Fibroblast of peridontal ligament (primary cell): ENCODE measurements at regions not wholly inside any gene's neighbourhood (a gene's known extent, or its start where the extent isn't known, plus 50 kb on each side); places are given as distances from the start of the nearest gene placed in this dataset.
"Not testable (repeated sequence)": the region's sequence is repeated elsewhere in the genome, so short reads cannot be mapped to it uniquely, and the experiment has no call there.

Experiments
- DNase-seq: peaks from one replicate; pipeline ENCODE4 v3.0.0-alpha.2; 2010; ENCODE audit errors: extremely low read depth

DNA sequence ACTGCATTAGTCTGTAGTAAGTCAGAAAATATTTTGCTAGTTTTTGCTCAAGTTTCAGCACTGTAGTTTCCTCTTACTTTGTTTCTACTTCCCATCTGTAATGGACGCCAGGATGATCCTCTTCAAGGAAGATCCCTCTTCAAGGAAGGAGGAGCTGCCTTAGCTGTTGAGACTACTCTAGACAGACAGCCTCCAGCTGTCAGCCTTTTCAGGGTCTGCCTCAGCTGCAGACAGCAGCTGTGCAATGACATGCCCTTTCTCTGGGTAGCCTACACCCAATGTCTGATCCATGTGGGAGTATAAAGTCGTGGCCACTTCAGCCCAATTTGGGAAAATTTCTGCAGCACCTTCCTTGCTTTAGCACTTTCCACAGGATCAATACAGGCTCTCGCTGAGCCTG lies 281.0 kb upstream of the MAOA start:
- no peak for DNase-seq

- no peak for DNase-seq
Measured at GRCh38 chrX:43380704-43381103, 275.4 kb upstream of the MAOA start.

DNA sequence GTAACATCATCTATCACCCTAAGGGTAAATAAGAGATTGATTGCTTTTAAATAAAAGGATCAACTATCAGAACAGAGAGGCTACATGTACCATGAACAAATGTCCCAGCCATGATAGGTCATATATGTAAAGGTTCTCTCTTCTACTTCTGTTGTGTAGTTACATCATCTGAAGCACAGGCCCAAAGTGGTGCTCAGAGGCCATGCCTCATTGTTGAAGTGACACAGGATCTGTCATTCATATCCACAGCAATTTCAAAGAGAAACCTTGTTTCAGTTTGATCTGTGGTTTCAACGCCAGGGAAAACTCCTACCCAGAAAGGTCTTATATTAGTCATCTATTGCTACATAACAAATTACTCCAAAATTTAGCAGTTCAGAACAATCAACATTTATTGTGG lies 269.2 kb upstream of the MAOA start:
- no peak for DNase-seq

DNA sequence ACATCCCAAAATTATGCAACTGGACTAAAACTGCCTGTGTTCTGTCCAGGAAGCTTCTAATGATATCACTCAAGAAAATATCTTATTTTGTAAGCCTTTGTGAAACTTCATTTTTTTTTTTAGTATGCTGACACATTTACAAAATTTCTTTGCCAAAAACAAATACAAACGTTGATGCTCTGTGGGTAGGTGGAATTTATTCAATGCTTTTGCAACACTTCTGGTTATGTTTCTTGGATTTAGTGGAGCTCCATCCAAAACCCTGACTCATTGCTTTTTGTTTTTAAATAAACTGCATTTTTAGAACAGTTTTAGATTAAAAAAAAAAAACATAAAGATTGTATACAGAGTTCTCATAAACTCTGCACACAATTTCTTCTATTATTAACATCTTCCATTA lies 250.9 kb upstream of the MAOA start:
- DNase-seq, result no peak

- DNase-seq, result no peak
Measured at GRCh38 chrX:43423876-43424275, 232.2 kb upstream of the MAOA start.

DNA sequence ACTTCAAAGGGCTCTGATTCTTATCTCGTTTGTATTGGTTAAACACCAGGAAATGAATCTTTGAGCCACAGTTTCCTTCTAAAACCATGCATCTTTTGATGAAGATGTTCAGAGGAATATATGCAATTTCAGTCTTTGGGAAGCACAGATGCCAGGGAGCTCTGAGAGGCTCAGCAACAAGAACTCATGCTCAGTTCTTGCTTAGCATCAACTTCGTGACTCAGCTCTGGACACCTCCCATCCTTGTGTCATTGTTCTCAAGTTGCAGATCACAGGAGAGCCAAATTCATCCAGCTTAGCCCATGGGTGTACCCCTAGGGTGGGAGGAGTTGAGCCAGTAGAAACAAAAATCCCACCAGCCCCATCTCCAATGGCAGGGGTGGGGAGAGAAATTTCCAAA lies 219.6 kb upstream of the MAOA start:
- DNase-seq, result no peak

DNA sequence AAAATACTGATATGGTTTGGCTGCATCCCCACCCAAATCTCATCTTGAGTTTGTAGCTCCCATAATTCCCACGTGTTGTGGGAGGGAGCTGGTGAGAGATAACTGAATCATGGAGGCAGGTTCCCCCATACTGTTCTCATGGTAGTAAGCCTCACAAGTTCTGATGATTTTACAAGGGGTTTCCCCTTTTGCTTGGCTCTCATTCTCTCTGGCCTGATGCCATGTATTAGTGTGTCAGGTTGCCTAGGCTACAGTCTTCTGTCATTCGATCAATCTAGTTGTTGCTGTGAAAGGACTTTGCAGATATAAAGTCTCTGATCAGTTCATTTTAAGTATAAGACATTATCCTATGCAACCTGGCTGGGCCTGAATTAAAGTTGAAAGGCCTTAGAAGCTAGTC lies 209.3 kb upstream of the MAOA start:
- DNase-seq, result no peak

DNA sequence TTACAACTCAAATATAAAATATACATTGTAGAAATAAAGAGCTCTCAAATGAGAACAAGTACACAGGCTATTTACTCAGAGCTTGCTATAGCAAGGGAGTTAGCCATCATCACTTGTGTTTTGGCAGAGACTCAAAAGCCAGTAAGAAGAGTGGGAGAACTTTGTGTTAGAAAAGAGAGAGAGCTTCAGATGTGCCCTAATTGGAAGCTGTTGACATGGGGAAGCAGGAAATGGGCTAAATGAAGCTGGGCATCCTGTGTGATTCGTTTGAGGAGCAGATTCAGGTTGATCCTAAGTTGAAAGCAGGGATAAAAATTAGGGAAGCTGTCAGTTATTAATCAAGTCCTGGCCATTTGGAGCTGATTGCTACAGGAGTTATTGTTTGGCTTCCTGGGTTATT lies 207.4 kb upstream of the MAOA start:
- no peak for DNase-seq

DNA sequence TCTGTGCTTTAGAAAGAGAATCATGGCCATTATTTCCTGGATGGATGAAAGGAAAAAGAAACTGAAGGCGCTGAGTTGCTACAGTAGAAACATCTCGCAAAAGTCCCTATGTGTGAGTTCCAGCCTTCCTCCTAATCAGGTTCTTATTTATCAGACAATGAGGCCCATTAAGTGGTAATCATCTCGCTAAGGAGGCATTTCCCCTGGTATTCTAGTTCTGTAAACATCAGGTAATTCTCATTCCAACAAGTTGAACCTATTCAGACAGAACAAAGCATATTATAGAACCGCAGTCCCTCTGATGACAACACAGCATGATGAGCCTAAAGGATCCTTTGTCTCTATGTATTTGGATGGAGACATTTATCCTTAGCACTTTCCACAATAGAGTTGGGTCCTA lies 205.7 kb upstream of the MAOA start:
- no peak for DNase-seq

DNA sequence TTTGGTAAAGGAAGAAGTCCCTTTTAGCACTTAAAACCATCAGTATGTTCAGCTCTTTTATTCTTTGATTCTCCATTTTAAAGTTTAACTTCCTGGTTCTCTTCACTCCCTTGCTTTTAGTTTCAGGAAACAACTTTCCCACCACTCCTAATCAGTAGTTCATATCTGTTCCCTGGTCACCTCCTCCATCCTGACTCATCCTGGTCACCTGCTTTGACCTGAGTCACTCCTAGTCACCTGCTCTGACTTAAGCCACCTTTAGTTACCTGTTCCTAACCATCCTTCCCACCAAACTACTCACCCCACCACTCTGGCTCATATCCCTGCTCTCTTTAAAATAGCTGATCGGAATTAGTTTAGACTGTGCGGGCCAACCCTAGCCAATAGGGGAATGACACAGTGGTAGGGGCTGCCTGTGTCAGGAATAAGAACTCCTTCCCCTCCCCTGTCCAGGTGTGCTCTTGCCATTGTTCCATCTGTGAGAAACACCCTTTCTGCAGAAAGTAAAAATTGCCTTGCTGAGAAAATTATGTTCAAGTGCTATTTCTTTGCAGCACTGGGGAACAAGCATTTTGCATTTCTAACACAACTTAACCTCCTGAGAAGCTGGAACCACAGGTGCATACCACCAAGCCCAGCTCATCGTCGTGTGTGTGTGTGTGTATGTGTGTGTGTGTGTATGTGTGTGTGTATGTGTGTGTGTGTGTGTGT lies 204.0 kb upstream of the MAOA start:
- not testable (repeated sequence) for DNase-seq

GRCh38 chrX:43456063-43456462 lies 200.0 kb upstream of the MAOA start:
- no peak for DNase-seq

- DNase-seq, result no peak
Measured at GRCh38 chrX:43456906-43457305, 199.2 kb upstream of the MAOA start.

DNA sequence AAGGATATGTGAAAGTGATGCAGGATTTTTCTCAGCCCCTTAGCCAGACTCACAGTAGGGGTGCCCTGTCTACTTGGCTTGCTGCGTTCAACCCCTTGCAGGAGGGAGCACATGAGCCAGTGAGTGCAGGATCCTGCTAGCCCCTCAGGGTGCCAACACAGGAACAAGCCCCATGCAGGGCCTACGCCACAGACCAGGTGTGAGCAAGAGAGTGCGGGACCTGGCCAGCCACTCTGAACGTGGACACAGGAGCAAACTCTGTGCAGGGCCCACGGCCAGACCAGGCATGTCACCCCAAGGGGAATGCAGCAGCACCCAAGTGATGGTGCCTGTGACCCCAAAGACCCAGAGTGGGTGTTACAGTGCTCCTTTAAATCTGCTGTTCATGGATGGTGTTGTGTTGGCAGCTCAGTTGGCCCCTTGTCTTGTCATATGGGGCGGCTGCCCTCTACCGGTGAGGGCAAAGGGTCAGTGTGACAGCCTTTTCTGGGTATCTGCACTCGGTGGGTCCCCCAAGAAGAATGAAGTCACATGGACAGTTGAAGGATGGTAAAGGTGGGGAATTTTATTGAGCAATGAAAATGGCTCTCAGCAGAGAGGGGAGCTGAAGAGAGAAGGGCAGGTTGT lies 188.4 kb upstream of the MAOA start:
- DNase-seq, result no peak

DNA sequence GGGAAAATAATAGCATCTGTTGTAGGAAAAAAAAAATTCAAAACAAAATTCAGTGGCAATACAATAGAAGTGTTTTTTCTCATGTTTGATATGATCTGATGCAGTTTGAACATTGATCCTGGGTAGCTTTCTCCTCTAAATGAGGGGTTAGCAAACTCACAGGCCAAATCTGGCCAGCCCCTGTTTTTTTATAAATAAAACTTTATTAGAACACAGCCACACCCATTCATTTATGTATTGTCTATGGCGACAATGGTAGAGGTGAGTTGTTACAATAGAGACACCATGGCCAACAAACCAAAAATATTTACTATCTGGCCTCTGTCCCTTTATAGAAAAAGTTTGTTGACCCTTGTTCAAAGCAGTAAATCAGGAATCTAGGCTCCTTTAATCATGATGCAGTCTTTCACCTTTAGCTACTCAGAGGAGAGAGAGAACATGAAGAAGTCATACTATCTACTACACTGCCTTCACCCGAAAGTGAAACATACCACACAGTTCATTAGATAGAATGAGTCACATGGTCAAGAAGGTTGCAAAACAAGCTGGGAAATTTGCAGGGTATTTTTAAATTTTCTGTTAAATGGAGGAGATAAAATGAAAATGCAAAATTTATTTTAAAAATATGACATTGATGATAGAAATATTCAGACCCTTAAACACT lies 186.6 kb upstream of the MAOA start:
- no peak for DNase-seq

- no peak for DNase-seq
Measured at GRCh38 chrX:43474321-43474720, 181.8 kb upstream of the MAOA start.

- no peak for DNase-seq
Measured at GRCh38 chrX:43479070-43479469, 177.0 kb upstream of the MAOA start.

- DNase-seq, result no peak
Measured at GRCh38 chrX:43479850-43480249, 176.2 kb upstream of the MAOA start.

GRCh38 chrX:43481576-43481975 lies 174.5 kb upstream of the MAOA start:
- DNase-seq, result no peak

- DNase-seq, result no peak
Measured at GRCh38 chrX:43493756-43494155, 162.3 kb upstream of the MAOA start.

GRCh38 chrX:43500246-43500645 lies 155.9 kb upstream of the MAOA start:
- DNase-seq, result no peak

DNA sequence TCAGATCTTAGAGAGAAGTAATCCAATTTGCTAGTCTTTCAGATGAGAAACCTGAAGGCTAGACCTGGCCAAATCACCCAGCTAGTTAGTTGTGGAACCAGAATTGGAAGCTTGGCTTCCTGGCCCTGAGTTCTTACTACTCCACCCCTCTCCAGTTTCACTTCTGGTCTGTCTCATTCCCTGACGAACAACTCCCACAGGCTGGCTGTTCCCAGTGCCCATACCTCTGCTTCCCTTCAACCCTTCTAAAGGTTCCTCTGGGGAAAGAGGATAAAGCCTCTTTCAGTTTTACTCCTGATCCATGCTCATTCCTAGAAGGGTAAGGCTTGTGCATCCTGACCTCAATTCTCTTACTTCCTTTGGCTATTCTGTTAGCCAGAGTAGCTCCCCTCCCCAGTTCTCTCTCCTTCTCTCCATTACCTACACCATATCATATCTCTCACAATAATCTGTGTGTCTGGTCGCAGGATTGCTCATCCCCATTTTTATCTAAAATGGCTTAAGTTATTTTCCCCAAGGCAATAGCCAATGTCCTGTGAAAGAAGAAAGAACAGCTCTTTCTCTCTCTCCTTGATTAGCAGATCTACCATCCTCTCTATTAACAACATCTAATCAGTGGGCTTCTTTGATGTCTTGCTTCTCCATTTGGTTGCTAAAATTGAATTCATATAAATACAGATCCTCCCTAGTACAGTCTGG lies 155.0 kb upstream of the MAOA start:
- DNase-seq, result no peak

DNA sequence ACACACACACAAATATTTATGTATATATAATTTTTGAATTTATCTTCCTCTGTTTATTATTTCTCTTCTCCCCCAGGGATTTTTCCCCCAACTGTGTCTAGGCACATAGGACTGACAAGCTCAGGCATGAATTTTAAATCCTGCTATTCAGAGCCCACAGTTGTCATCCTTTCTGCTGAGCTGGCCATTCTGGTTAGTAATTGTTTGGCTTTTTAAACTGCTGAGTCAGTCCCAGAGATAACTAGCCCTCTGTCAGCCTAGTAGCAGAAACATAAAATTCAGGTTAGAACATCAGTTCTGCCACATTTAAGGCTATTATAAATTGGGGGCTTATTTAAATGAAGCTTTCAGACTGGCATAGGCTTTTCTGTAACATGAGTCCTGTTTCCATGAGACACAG lies 151.7 kb upstream of the MAOA start:
- DNase-seq, result no peak

DNA sequence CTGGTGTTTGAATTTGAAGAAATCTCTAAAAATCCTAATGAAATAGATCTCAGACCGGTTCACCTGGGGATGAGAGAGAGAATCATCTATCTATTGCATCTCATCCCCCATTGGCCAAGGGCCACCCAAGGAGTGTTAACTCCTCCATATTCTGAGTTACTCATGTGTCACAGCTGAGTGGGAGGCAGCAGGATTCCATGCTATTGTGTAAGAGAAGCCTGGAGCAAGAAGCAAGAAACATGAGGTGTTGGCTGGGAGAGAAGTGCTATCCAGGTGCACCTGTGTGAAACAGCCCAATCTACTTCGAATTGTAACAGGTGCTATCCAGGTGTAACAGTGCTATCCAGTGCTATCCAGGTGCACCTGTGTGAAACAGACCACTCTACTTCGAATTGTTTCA lies 150.3 kb upstream of the MAOA start:
- DNase-seq, result no peak
